PC-3 (cell line): ENCODE measurements at regions not wholly inside any gene's neighbourhood (a gene's known extent, or its start where the extent isn't known, plus 50 kb on each side); places are given as distances from the start of the nearest gene placed in this dataset.

Experiments
- ATAC-seq: fragments of 200-7000 bp; cut with Tn5 transposase; 2 replicates; pipeline ENCODE4 v1.9.1; 2020; ENCODE audit warnings: mild to moderate bottlenecking, moderate library complexity
- BruUV-seq: library from RNA; stranded (reverse); fragments of 400-500 nt; replicated peaks from 2 replicates; lab custom pipeline; 2021; lab: Mats Ljungman, UMichigan
- CTCF ChIA-PET: fragments of 300-600 bp; sonication (Branson Sonifier 250); formaldehyde crosslinking; loops from one replicate; lab custom pipeline; 2022; ENCODE audit warnings: antibody characterized with exemption; lab: Charles Lee
- POLR2A ChIA-PET: fragments of 300-600 bp; sonication (Branson Sonifier 250); formaldehyde crosslinking; loops from one replicate; lab custom pipeline; 2022; ENCODE audit warnings: antibody characterized with exemption; ENCODE audit not compliant: unreplicated experiment; lab: Charles Lee
- DNase-seq: peaks from one replicate; pipeline ENCODE4 v3.0.0-alpha.2; 2015
- H2AFZ ChIP-seq: fragments of 300-600 bp; sonication (generic); 2 replicates; pipeline ENCODE4 v1.6.0; 2016; ENCODE audit warnings: antibody characterized with exemption, low read length
- H3F3A ChIP-seq: fragments of 300-600 bp; sonication (generic); one replicate; pipeline ENCODE4 v1.6.0; 2017; ENCODE audit warnings: antibody characterized with exemption, low read length, control low read depth, mild to moderate bottlenecking; ENCODE audit not compliant: unreplicated experiment
- H3K27ac ChIP-seq: fragments of 300-600 bp; sonication (generic); 2 replicates; pipeline ENCODE4 v1.5.1; 2016; ENCODE audit warnings: mild to moderate bottlenecking, low read length
- H3K27me3 ChIP-seq: fragments of 300-600 bp; sonication (generic); 2 replicates; pipeline ENCODE4 v1.6.1; 2016; ENCODE audit warnings: low read length, mixed read lengths
- H3K36me3 ChIP-seq: fragments of 300-600 bp; sonication (generic); 2 replicates; pipeline ENCODE4 v1.6.1; 2016; ENCODE audit warnings: low read depth, mixed run types, low read length, mixed read lengths
- H3K4me1 ChIP-seq: fragments of 300-600 bp; sonication (generic); 2 replicates; pipeline ENCODE4 v1.5.1; 2016; ENCODE audit warnings: low read length; ENCODE audit not compliant: insufficient read depth
- H3K4me2 ChIP-seq: fragments of 300-600 bp; sonication (generic); 2 replicates; pipeline ENCODE4 v1.6.0; 2016; ENCODE audit warnings: low read length
- H3K4me3 ChIP-seq: fragments of 300-600 bp; sonication (generic); 2 replicates; pipeline ENCODE4 v1.5.1; 2016; ENCODE audit warnings: mild to moderate bottlenecking, low read length, mixed read lengths
- H3K79me2 ChIP-seq: fragments of 300-600 bp; sonication (generic); 2 replicates; pipeline ENCODE4 v1.6.1; 2017; ENCODE audit warnings: low read length, mixed read lengths
- H3K9ac ChIP-seq: fragments of 300-600 bp; sonication (generic); 2 replicates; pipeline ENCODE4 v1.6.0; 2016; ENCODE audit warnings: mild to moderate bottlenecking, low read length
- H3K9me2 ChIP-seq: fragments of 300-600 bp; sonication (generic); replicated peaks from 2 replicates; pipeline ENCODE4 v1.6.1; 2016; ENCODE audit warnings: mixed run types, low read length, mixed read lengths
- H3K9me3 ChIP-seq: fragments of 300-600 bp; sonication (generic); 2 replicates; pipeline ENCODE4 v1.6.1; 2016; ENCODE audit warnings: low read length, mixed read lengths
- H4K20me1 ChIP-seq: fragments of 300-600 bp; sonication (generic); 2 replicates; pipeline ENCODE4 v1.6.1; 2016; ENCODE audit warnings: low read length, mixed read lengths
- EZH2 ChIP-seq: fragments of 300-600 bp; sonication (generic); IDR thresholded peaks from one replicate; pipeline ENCODE4 v1.6.1; 2017; ENCODE audit warnings: antibody characterized with exemption, mild to moderate bottlenecking, low read length; ENCODE audit not compliant: unreplicated experiment
- EZH2phosphoT487 ChIP-seq: fragments of 300-600 bp; sonication (generic); IDR thresholded peaks from 2 replicates; pipeline ENCODE4 v1.6.1; 2018; ENCODE audit warnings: mild to moderate bottlenecking, antibody characterized with exemption, low read length, borderline replicate concordance
- intact Hi-C: fragments of 100-400 bp; cut with micrococcal nuclease; formaldehyde crosslinking; loops from 2 replicates; pipeline ENCODE4 v1.9.0; 2023
- TF ChIP-seq, protein P1 (sequence below): fragments of 300-600 bp; sonication (generic); conservative IDR thresholded peaks from 2 replicates; pipeline ENCODE4 v1.5.1; 2017; ENCODE audit warnings: antibody characterized with exemption, low read depth, mild to moderate bottlenecking, low read length

- CTCF ChIA-PET = no interaction called here
- POLR2A ChIA-PET = no interaction called here
- TF ChIP-seq EZH2 (no peak), EZH2phosphoT487 (no peak)
- TF ChIP-seq, protein P1, sequence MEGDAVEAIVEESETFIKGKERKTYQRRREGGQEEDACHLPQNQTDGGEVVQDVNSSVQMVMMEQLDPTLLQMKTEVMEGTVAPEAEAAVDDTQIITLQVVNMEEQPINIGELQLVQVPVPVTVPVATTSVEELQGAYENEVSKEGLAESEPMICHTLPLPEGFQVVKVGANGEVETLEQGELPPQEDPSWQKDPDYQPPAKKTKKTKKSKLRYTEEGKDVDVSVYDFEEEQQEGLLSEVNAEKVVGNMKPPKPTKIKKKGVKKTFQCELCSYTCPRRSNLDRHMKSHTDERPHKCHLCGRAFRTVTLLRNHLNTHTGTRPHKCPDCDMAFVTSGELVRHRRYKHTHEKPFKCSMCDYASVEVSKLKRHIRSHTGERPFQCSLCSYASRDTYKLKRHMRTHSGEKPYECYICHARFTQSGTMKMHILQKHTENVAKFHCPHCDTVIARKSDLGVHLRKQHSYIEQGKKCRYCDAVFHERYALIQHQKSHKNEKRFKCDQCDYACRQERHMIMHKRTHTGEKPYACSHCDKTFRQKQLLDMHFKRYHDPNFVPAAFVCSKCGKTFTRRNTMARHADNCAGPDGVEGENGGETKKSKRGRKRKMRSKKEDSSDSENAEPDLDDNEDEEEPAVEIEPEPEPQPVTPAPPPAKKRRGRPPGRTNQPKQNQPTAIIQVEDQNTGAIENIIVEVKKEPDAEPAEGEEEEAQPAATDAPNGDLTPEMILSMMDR = no peak
- Histone ChIP-seq H3K27me3 (peaks cover 27% of the 10 kb centered on the region), H4K20me1 (no peaks in the 10 kb centered on the region), H3F3A (no peaks in the 10 kb centered on the region), H3K27ac (no peak overlapping the region), H2AFZ (no peak overlapping the region), H3K36me3 (no peaks in the 10 kb centered on the region), H3K4me1 (no peaks in the 10 kb centered on the region), H3K4me3 (no peak overlapping the region), H3K4me2 (no peak overlapping the region), H3K79me2 (no peaks in the 10 kb centered on the region), H3K9me3 (no peaks in the 10 kb centered on the region), H3K9ac (no peak overlapping the region), H3K9me2 (no peaks in the 10 kb centered on the region)
- DNase-seq = no peak
- intact Hi-C loops = no loop called here
- ATAC-seq = no peak
- no TSS peak for BruUV-seq
These were observed 55.3 kb upstream of the LY86 start for GRCh38 chr6:6533176-6533575.

DNA sequence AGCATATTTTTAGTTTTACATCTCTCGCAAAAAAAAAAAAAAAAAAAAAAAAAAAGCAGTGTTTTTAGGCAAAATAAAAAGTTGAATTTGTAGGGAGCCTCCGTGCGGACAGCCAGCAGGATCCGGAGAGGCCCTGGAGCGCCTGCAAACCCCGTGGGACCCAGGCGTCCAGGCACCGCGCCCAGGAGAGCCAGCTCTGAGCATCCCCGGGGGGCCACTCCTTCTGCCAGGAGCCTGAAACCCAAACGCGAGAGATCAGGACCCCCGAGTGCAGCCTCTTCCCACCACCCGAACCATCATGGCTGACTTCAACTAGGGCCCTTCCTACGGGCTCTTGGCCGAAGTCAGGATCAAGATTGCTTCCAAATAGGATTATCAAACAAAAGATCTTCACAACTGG lies 54.1 kb upstream of the LY86 start:
- H3F3A ChIP-seq = no peaks in the 10 kb centered on the region
- no peak overlapping the region for H3K4me3 ChIP-seq
- H3K9me3 ChIP-seq = no peaks in the 10 kb centered on the region
- H3K27me3 ChIP-seq = peaks cover 37% of the 10 kb centered on the region
- H3K9me2 ChIP-seq = no peaks in the 10 kb centered on the region
- H3K9ac ChIP-seq = no peak overlapping the region
- no peaks in the 10 kb centered on the region for H4K20me1 ChIP-seq
- no peak for DNase-seq
- ChIA-PET POLR2A (no interaction called here), CTCF (no interaction called here)
- ATAC-seq = no peak
- H2AFZ ChIP-seq = no peak overlapping the region
- intact Hi-C loops = no loop called here
- no peaks in the 10 kb centered on the region for H3K4me1 ChIP-seq
- TF ChIP-seq, protein P1 = no peak
- TF ChIP-seq EZH2phosphoT487 = no peak
- TF ChIP-seq EZH2 = no peak
- no TSS peak for BruUV-seq
- no peak overlapping the region for H3K4me2 ChIP-seq
- H3K27ac ChIP-seq = no peak overlapping the region
- no peaks in the 10 kb centered on the region for H3K36me3 ChIP-seq
- no peaks in the 10 kb centered on the region for H3K79me2 ChIP-seq

DNA sequence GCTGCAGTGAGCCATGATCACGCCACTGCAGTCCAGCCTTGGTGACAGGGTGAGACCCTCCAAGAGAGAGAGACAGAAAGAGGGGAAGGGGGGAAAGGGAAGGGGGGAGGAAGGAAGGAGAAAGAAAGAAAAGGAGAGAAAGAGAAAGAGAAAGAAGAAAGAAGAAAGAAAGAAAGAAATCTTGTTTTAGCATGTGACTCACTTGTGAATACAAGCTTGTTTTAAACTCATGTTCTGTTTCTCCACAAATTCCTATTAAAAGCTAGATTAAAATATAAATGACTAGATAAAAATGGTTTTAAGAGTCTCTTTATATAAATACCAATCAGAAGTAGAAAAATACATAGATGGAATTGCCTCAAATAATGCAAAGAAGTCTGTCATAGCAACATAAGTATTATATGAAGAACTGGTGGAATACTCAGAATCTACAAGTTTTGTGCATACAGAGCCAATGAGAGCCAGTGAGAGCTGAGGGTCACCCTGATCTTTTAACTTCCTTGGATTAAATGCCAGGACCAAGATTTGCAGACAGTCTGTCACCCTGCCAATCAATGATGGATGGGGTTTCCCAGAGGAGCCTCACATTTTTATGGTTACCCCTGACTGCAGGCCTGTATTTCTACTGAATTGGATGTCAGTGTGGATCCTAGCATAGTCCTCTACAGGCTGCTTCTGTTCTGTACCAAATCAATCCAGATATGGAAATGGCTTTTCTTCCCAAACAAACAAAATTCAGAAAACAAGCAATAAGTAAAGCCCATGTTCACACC lies 50.8 kb upstream of the LY86 start:
- no peaks in the 10 kb centered on the region for H3K36me3 ChIP-seq

More for the DNA sequence above, 50.8 kb upstream of the LY86 start:
- Histone ChIP-seq H3K27ac (no peak overlapping the region), H3K4me2 (no peak overlapping the region), H4K20me1 (no peaks in the 10 kb centered on the region), H2AFZ (no peak overlapping the region), H3K9me2 (no peaks in the 10 kb centered on the region), H3F3A (no peaks in the 10 kb centered on the region), H3K4me3 (no peak overlapping the region), H3K4me1 (no peaks in the 10 kb centered on the region), H3K27me3 (peaks cover 53% of the 10 kb centered on the region), H3K79me2 (no peaks in the 10 kb centered on the region), H3K9me3 (no peaks in the 10 kb centered on the region), H3K9ac (no peak overlapping the region)
- DNase-seq (no peak), ATAC-seq (no peak)
- CTCF ChIA-PET = no interaction called here
- intact Hi-C loops = no loop called here
- POLR2A ChIA-PET = no interaction called here
- no TSS peak for BruUV-seq
- TF ChIP-seq EZH2phosphoT487 (no peak), EZH2 (no peak)
- TF ChIP-seq, protein P1 = no peak
